ENCODE measurements at regions not wholly inside any gene's neighbourhood (a gene's known extent, or its start where the extent isn't known, plus 50 kb on each side); places are given as distances from the start of the nearest gene placed in this dataset.

DNA sequence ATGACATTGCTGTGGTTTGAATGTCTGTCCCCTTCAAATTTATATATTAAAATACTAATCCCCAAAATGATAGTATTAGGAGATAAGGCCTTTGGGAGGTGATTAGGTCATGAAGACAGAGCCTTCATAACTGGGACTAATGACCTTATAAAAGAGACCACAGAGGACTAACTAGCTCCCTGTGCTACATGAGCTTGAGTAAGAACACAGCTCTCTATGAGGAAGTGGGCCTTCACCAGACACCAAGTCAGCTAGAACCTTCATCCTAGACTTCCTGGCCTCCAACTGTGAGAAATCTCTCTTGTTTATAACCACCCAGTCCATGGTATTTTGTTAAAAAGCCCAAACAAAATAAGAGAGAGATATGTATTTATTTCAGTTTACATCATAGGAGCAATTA, 242.2 kb upstream of the CTSO start:
- DNase-seq = no peak
- Histone ChIP-seq H3K4me3 (no peak overlapping the region), H3K27me3 (no peaks in the 10 kb centered on the region), H3K4me1 (no peaks in the 10 kb centered on the region), H3K36me3 (replicated peaks in 1 of 2; ENCODE audit: insufficient read depth in 1 of 2, low read depth in 2 of 2) (no peaks in the 10 kb centered on the region), H3K27ac (no peak overlapping the region), H3K9me3 (no peaks in the 10 kb centered on the region)
- intact Hi-C loops (cut with DNase I) = no loop called here
- no peak for TF ChIP-seq POLR2A (IDR thresholded peaks at IDR 0.05)
- TF ChIP-seq, protein P1, sequence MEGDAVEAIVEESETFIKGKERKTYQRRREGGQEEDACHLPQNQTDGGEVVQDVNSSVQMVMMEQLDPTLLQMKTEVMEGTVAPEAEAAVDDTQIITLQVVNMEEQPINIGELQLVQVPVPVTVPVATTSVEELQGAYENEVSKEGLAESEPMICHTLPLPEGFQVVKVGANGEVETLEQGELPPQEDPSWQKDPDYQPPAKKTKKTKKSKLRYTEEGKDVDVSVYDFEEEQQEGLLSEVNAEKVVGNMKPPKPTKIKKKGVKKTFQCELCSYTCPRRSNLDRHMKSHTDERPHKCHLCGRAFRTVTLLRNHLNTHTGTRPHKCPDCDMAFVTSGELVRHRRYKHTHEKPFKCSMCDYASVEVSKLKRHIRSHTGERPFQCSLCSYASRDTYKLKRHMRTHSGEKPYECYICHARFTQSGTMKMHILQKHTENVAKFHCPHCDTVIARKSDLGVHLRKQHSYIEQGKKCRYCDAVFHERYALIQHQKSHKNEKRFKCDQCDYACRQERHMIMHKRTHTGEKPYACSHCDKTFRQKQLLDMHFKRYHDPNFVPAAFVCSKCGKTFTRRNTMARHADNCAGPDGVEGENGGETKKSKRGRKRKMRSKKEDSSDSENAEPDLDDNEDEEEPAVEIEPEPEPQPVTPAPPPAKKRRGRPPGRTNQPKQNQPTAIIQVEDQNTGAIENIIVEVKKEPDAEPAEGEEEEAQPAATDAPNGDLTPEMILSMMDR (IDR thresholded peaks at IDR 0.05) = no peak
- ATAC-seq = no peak

DNA sequence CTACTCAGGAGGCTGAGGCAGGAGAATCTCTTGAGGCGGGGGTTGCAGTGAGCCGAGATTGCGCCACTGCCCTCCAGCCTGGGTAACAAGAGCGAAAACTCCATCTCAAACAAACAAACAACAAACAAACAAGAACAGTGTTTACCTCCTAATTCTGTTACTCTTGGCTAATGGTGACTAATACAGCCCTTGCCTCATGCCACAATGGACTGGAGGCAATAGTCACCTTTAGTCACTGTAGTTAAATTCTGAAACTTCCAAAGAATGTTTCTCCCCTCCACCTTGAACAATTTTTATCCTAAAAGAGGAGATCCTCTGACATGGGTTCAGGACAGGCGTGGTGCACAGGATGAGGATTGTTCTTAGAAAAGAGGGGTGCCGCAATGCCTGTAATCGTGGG, 241.2 kb upstream of the CTSO start:
- no peaks in the 10 kb centered on the region for H3K27me3 ChIP-seq
- DNase-seq = no peak
- H3K36me3 ChIP-seq (replicated peaks in 1 of 2; ENCODE audit: insufficient read depth in 1 of 2, low read depth in 2 of 2) = no peaks in the 10 kb centered on the region
- no peak overlapping the region for H3K4me3 ChIP-seq
- ATAC-seq = no peak
- TF ChIP-seq, protein P1 (IDR thresholded peaks at IDR 0.05) = no peak
- no peak for TF ChIP-seq POLR2A (IDR thresholded peaks at IDR 0.05)
- intact Hi-C loops (cut with DNase I) = no loop called here
- 67 to 78% methylated on average over 7 of the region's 7 CpGs for WGBS, 2 donors
- no peaks in the 10 kb centered on the region for H3K4me1 ChIP-seq
- no peaks in the 10 kb centered on the region for H3K9me3 ChIP-seq
- no peak overlapping the region for H3K27ac ChIP-seq

DNA sequence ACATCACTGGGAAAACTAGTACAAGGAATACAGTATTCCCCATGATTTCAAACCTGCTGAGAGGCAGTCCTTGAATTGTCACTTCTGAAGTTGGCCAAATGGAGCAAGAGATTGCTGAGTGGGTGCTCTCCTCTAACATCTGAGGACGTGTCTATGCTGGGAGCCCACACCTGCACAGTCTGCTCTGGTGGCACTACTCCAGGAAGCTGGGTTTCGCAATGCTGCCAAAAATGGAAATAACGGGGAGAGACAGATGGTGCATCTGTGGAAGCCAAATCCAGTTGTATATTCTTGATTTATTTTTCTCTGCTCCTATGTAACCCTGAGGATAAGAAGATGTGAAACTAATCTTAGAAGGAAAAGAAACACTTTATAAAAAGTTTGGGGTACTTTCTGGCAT, 240.1 kb upstream of the CTSO start:
- TF ChIP-seq, protein P1 (IDR thresholded peaks at IDR 0.05) = no peak
- TF ChIP-seq POLR2A (IDR thresholded peaks at IDR 0.05) = no peak
- H3K4me3 ChIP-seq = no peak overlapping the region
- peak in 3 of 4 donors; percentile 32 to 45 (median 37) for DNase-seq
- H3K27ac ChIP-seq = no peak overlapping the region
- intact Hi-C loops (cut with DNase I) = no loop called here
- H3K9me3 ChIP-seq = no peaks in the 10 kb centered on the region
- H3K27me3 ChIP-seq = no peaks in the 10 kb centered on the region
- ATAC-seq = no peak
- no peaks in the 10 kb centered on the region for H3K36me3 ChIP-seq (replicated peaks in 1 of 2; ENCODE audit: insufficient read depth in 1 of 2, low read depth in 2 of 2)
- 18 to 20% methylated on average over 3 of the region's 3 CpGs for WGBS, 2 donors
- H3K4me1 ChIP-seq = no peaks in the 10 kb centered on the region

DNA sequence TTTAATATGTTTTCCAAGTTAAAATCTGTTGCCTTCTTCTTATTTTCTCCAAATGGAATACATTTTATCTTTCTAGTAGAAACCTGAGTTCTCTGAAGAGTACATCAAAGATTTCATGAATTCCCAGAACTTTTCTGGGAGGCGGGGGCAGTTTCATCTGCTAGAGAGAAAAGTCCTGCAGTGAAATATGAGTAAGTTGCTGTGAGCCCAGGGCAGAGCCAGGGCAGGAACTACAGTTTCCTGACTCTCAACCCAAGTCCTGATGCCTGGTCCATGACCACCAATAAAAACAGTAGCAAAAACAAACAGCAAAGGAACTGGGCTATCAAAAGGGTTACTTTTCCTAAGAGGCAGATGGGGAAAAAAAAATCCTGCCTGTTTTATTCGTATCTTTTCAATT, 239.4 kb upstream of the CTSO start:
- Histone ChIP-seq H3K36me3 (replicated peaks in 1 of 2; ENCODE audit: insufficient read depth in 1 of 2, low read depth in 2 of 2) (no peaks in the 10 kb centered on the region), H3K9me3 (no peaks in the 10 kb centered on the region), H3K4me1 (no peaks in the 10 kb centered on the region), H3K4me3 (no peak overlapping the region), H3K27ac (no peak overlapping the region), H3K27me3 (no peaks in the 10 kb centered on the region)
- DNase-seq = no peak
- ATAC-seq = no peak
- 41 to 69% methylated on average over 2 of the region's 2 CpGs for WGBS, 2 donors
- TF ChIP-seq, protein P1 (IDR thresholded peaks at IDR 0.05) = no peak
- no peak for TF ChIP-seq POLR2A (IDR thresholded peaks at IDR 0.05)
- intact Hi-C loops (cut with DNase I) = no loop called here

DNA sequence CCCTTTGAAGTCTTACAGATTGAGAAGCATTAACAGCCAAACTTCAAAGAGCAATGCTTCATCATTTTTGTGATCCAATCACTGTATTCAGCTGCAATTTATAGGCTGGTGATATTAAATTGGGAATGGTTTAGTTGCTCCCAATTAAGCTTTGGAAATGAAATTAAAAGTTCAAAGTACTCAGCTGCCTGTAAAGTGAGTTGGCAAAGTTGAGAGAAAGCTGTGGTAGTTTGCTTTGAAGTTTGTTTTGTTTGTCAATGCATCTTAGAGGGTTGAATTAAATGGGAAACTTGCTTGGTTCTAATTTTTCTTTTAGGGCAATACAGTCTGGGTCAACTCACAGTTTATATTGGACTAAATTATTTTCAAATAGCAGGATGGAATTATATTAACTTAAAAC, 238.4 kb upstream of the CTSO start:
- Histone ChIP-seq H3K4me3 (no peak overlapping the region), H3K9me3 (no peaks in the 10 kb centered on the region), H3K36me3 (replicated peaks in 1 of 2; ENCODE audit: insufficient read depth in 1 of 2, low read depth in 2 of 2) (no peaks in the 10 kb centered on the region), H3K27ac (no peak overlapping the region), H3K4me1 (no peaks in the 10 kb centered on the region), H3K27me3 (no peaks in the 10 kb centered on the region)
- ATAC-seq (no peak), DNase-seq (no peak)
- TF ChIP-seq, protein P1 (IDR thresholded peaks at IDR 0.05) = no peak
- no peak for TF ChIP-seq POLR2A (IDR thresholded peaks at IDR 0.05)
- intact Hi-C loops (cut with DNase I) = no loop called here

Data from body of pancreas (tissue), 4 donors.